GM21360 (cell line): ENCODE measurements at regions not wholly inside any gene's neighbourhood (a gene's known extent, or its start where the extent isn't known, plus 50 kb on each side); places are given as distances from the start of the nearest gene placed in this dataset.
"Not testable (repeated sequence)": the region's sequence is repeated elsewhere in the genome, so short reads cannot be mapped to it uniquely, and the experiment has no call there.

Source experiments
- ATAC-seq: cut with Tn5 transposase; IDR thresholded peaks from one replicate; pipeline ENCODE4 v1.9.1; 2021; ENCODE audit warnings: mild to moderate bottlenecking, moderate library complexity; ENCODE audit not compliant: unreplicated experiment

DNA sequence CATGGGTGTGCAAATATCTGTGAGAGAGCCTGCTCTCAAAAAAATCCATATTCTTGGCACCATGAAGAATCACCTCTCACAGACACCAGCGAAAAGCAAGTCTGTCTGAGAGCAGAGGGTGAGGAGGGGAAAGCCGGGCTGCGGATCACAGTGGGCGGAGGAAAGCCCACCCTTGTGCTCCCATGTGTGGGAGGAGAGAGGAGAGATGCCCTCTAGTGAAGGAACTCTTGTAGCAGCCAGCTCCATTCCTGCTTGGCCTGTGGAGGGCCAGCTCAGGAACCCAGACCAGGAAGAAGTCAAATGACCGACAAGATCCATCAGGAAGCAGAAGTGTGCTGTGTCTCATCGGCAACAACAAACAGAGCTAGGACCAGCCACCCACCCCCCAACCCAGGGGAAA, 321.7 kb upstream of the PLGLB1 start:
- ATAC-seq = not testable (repeated sequence)

DNA sequence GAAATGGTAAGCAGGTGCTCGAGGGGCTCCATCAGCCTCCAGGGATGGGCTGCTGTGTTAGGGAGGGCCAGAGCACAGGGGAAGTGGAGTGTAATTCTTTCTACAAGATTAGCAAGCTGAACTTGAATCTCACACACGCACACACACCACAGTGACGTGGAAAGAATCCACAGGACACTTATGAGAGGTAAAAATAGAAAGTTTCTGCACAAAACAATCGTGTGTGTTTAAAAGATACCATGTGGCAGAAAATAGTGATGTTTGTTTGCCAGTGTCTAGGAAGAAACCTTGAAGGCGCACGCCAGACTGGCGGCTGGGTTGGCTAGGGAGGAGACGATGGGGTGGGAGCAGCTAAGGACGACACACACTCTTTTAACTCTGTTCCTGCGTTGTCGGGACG, 323.6 kb upstream of the PLGLB1 start:
- not testable (repeated sequence) for ATAC-seq

GRCh38 chr2:87348556-87348955, 326.9 kb upstream of the PLGLB1 start:
- not testable (repeated sequence) for ATAC-seq

DNA sequence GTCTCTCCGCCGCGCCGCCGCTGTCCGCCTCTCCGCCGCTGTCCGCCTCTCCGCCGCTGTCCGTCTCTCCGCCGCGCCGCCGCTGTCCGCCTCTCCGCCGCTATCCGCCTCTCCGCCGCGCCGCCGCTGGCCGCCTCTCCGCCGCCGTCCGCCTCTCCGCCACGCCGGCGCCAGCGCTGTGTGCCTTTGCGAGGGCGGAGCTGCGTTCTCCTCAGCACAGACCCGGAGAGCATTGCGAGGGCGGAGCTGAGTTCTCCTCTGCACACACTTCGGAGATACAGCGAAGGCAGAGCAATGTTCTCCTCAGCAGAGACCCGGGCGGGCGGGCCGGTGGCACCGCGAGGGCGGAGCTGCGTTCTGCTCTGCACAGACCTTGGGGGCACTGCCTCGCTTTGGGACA, 327.4 kb upstream of the PLGLB1 start:
- not testable (repeated sequence) for ATAC-seq

- not testable (repeated sequence) for ATAC-seq
Measured at GRCh38 chr2:87352178-87352934, 330.7 kb upstream of the PLGLB1 start.

GRCh38 chr2:87353408-87353807, 331.8 kb upstream of the PLGLB1 start:
- ATAC-seq = not testable (repeated sequence)

GRCh38 chr2:87354102-87354501, 332.5 kb upstream of the PLGLB1 start:
- ATAC-seq = not testable (repeated sequence)

DNA sequence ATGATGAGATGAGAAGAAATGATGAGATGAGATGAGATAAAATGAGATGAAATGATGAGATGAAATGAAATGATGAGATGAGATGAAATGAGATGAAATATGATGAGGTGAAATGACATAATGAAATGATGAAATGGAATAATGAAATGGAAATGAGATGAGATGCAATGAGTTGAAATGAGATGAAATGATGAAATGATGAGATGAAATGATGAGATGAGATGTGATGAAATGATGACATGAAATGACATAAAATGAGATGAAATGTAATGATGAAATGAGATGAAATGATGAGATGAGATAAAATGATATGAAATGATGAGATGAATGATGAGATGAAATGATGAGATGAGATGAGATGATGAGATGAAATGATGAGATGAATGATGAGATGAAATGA, 338.6 kb upstream of the PLGLB1 start:
- not testable (repeated sequence) for ATAC-seq

GRCh38 chr2:87360927-87361326, 339.3 kb upstream of the PLGLB1 start:
- not testable (repeated sequence) for ATAC-seq

- ATAC-seq = not testable (repeated sequence)
Measured at GRCh38 chr2:87361805-87362204, 340.2 kb upstream of the PLGLB1 start.

DNA sequence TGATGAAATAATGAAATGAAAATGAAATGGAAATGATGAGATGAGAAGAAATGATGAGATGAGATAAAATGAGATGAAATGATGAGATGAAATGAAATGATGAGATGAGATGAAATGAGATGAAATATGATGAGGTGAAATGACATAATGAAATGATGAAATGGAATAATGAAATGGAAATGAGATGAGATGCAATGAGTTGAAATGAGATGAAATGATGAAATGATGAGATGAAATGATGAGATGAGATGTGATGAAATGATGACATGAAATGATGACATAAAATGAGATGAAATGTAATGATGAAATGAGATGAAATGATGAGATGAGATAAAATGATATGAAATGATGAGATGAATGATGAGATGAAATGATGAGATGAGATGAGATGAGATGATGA, 342.7 kb upstream of the PLGLB1 start:
- not testable (repeated sequence) for ATAC-seq

- not testable (repeated sequence) for ATAC-seq
Measured at GRCh38 chr2:87365038-87365437, 343.4 kb upstream of the PLGLB1 start.

- ATAC-seq = not testable (repeated sequence)
Measured at GRCh38 chr2:87386063-87386560, 361.8 kb upstream of the PLGLB2 start.

DNA sequence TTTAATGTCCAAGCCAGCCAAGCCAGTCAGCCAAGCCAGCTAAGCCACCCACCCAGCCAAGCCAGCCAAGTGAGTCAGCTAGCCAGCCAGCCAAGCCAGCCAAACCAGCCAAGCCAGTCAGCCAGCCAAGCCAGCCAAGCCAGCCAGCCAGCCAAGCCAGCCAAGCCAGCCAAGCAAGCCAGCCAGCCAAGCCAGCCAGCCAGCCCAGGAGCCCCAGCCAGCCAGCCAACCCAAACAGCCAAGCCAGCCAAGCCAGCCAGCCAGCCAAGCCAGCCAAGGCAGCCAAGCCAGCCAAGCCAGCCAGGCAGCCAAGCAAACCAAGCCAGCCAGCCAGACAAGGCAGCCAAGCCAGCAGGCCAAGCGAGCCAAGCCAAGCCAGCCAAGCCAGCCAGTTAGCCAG, 352.1 kb upstream of the PLGLB2 start:
- ATAC-seq = not testable (repeated sequence)

DNA sequence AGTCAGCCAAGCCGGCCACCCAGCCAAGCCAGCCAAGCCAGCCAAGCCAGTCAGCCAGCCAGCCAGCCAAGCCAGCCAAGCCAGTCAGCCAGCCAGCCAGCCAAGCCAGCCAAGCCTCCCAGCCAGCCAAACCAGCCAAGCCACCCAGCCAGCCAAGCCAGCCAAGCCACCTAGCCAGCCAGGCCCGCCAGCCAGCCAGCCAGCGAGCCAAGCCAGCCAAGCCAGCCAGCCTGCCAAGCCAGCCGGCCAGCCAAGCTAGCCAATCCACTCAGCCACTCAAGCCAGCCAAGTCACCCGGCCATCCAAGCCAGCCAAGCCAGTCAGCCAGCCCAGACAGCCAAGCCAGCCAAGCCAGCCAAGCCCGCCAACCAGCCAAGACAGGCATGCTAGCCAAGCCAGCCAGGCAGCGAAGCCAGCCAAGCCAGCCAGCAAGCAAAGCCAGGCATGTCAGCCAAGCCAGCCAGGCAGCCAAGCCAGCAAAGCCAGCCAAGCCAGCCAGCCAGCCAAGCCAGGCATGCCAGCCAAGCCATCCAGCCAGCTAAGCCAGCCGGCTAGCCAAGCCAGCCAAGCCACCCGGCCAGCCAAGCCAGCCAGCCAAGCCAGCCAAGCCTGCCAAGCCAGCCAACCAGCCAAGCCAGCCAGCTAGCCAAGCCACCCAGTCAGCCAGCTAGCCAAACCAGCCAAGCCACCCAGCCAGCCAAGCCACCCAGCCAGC, 351.2 kb upstream of the PLGLB2 start:
- not testable (repeated sequence) for ATAC-seq

- not testable (repeated sequence) for ATAC-seq
Measured at GRCh38 chr2:87397276-87398065, 350.4 kb upstream of the PLGLB2 start.

DNA sequence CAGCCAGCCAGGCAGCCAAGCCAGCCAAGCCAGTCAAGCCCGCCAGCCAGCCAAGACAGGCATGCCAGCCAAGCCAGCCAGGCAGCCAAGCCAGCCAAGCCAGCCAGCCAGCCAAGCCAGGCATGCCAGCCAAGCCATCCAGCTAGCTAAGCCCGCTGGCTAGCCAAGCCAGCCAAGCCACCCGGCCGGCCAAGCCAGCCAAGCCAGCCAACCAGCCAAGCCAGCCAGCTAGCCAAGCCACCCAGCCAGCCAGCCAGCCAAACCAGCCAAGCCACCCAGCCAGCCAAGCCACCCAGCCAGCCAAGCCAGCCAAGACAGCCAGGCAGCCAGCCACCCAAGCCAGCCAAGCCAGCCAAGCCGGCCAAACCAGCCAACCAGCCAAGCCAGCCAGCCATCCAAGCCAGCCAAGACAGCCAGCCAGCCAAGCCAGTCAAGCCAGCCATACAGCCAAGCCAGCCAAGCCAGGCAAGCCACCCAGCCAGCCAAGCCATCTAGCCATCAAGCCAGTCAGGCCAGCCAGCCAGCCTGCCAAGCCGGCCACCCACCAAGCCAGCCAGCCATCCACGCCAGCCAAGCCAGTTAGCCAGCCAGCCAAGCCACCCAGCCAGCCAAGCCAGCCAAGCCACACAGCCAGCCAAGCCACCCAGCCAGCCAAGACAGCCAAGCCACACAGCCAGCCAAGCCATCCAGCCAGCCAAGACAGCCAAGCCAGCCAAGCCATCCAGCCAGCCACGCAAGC, 349.2 kb upstream of the PLGLB2 start:
- not testable (repeated sequence) for ATAC-seq

- no peak for ATAC-seq
Measured at GRCh38 chr2:87401726-87402345, 346.1 kb upstream of the PLGLB2 start.

DNA sequence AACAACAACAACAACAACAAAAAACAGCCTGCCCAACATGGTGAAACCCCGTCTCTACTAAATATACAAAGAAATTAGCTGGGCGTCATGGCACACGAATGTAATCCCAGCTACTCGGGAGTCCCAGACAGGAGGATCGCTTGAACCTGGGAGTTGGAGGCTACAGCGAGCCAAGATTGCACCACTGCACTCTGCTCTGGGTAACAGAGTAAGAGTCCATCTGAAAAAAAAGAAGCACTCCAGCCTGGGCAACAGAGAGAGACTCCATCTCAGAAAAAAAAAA, 344.1 kb upstream of the PLGLB2 start:
- ATAC-seq = no peak
